NCI-H226 (cell line): ENCODE measurements at regions not wholly inside any gene's neighbourhood (a gene's known extent, or its start where the extent isn't known, plus 50 kb on each side); places are given as distances from the start of the nearest gene placed in this dataset.

Experiments used
- DNase-seq: peaks from one replicate; pipeline ENCODE4 v3.0.0-alpha.2; 2015

GRCh38 chr4:77538574-77539157 is 67.0 kb upstream of the CXCL13 start:
- DNase-seq, result peak; percentile 87
